Central memory CD8-positive, alpha-beta T cell (primary cell): ENCODE measurements at regions not wholly inside any gene's neighbourhood (a gene's known extent, or its start where the extent isn't known, plus 50 kb on each side); places are given as distances from the start of the nearest gene placed in this dataset.

Experiments used
- ATAC-seq: fragments of 150-1000 bp; cut with Tn5 transposase; replicated peaks from 2 replicates; pipeline ENCODE4 v1.10.0; 2022; ENCODE audit warnings: mild to moderate bottlenecking, moderate FRiP score, moderate number of reproducible peaks; ENCODE audit not compliant: poor library complexity, severe bottlenecking; ENCODE audit errors: extremely low read depth
- DNase-seq, 2 donors: peaks; one replicate each; pipeline ENCODE4 v3.0.0; 2021; ENCODE audit warnings: low spot score in 2 of 2
- H3K27ac Mint-ChIP-seq: one replicate; pipeline ENCODE4 v1.8.0; 2022; ENCODE audit warnings: low read depth, mild to moderate bottlenecking, moderate library complexity, mixed read lengths
- H3K27me3 Mint-ChIP-seq: one replicate; pipeline ENCODE4 v1.8.0; 2022; ENCODE audit warnings: mixed read lengths
- H3K36me3 Mint-ChIP-seq: one replicate; pipeline ENCODE4 v1.8.0; 2022; ENCODE audit warnings: mild to moderate bottlenecking, moderate library complexity, mixed read lengths; ENCODE audit not compliant: insufficient read depth
- H3K4me1 Mint-ChIP-seq: one replicate; pipeline ENCODE4 v1.8.0; 2022; ENCODE audit warnings: mixed read lengths
- H3K4me3 Mint-ChIP-seq: one replicate; pipeline ENCODE4 v1.8.0; 2022; ENCODE audit warnings: mild to moderate bottlenecking, moderate library complexity, mixed read lengths
- H3K9me3 Mint-ChIP-seq: one replicate; pipeline ENCODE4 v1.8.0; 2022; ENCODE audit warnings: mixed read lengths

DNA sequence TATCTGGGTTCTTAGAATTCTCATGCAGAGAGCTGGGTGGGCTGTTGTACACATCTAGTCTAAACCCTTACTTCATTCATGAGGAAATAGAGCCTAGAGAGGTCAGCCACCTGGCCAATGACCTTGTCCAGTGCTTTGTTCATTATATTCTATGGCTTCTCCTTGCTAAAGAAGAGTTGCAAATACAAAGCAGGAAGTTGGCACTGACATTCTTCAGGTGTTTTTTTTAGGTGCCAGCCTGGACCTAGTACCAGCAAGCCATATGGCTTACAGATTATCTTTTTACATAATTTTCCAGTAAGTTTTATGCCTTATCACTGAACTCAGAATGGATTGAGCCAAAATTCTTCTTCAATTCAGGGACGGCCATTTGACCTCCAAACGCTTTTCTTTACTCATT lies 54.7 kb upstream of the PGM2 start:
- Mint-ChIP-seq H3K27ac (no peak overlapping the region), H3K4me3 (no peak overlapping the region), H3K36me3 (no peaks in the 10 kb centered on the region), H3K27me3 (no peaks in the 10 kb centered on the region), H3K4me1 (no peaks in the 10 kb centered on the region), H3K9me3 (no peaks in the 10 kb centered on the region)
- no peak for DNase-seq
- no peak for ATAC-seq

DNA sequence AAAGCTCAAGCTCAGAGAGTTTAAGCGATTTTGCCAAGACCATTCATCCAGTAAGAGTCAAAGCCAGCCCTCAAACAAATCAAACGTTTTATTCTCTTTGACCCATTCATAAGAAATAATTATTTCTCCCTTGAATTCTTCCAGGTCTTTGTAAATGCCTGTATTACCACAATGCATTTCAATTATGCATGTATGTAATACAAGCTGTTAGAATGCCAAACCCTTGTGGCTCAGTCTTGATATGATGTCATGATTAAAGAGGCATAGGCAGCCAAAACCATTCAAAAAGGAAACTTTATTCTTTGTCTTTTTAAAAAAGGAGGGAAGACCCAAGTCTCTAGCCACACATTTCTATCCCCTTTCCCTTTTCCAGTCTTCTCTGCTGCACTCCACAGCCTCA lies 56.5 kb upstream of the PGM2 start:
- Mint-ChIP-seq H3K27me3 (no peaks in the 10 kb centered on the region), H3K36me3 (no peaks in the 10 kb centered on the region), H3K4me1 (no peaks in the 10 kb centered on the region), H3K4me3 (no peak overlapping the region), H3K9me3 (no peaks in the 10 kb centered on the region), H3K27ac (no peak overlapping the region)
- no peak for ATAC-seq
- DNase-seq, result no peak

DNA sequence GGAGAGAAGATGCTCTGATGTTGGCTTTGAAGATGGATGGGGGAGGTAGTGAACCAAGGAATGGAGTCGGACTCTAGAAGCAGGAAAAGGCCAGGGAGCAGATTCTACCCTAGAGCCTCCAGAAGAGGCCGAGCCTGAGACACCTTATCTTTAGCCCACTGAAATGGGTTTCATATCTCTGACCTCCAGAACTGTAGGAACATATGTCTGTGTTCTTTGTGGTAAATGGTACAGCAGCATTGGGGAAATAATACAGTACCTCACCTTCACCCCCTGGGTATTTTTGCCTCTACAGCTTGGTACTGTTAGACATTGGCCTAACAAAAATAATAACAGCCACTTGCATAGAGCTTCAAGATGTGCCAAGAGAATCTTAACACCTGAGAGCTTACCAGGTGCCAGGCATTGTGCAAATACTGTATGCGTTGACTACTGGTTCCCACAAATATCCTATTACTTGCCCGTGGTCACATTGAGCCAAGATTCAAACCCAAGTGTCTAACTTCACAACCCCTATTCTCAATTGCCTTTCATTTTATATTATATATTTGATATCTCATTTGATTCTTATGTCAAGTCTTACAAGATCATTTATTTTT lies 57.0 kb upstream of the PGM2 start:
- Mint-ChIP-seq H3K9me3 (no peaks in the 10 kb centered on the region), H3K4me3 (no peak overlapping the region), H3K27ac (no peak overlapping the region), H3K27me3 (no peaks in the 10 kb centered on the region), H3K36me3 (no peaks in the 10 kb centered on the region), H3K4me1 (no peaks in the 10 kb centered on the region)
- no peak for ATAC-seq
- no peak for DNase-seq

DNA sequence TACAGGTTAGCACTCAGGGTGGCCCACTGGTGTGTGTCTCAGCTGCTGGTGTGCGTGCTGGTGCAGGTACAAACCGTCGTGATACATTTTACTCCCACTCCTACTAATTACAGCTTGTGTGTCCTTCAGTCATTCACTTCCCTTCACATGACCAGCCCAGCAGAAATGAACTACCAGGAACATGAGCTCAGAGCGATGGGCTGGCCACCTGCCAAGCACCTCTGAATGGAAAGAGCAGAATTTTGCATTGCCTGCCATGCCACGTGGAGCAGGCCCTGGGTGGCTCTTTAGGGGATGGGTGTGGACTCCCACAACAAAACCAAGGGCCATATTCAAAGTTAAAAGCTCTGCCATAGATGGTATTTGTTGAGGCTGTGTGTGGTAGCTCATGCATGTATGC lies 58.9 kb upstream of the PGM2 start:
- Mint-ChIP-seq H3K4me3 (no peak overlapping the region), H3K36me3 (no peaks in the 10 kb centered on the region), H3K27ac (no peak overlapping the region), H3K27me3 (peaks cover 2% of the 10 kb centered on the region), H3K9me3 (no peaks in the 10 kb centered on the region), H3K4me1 (no peaks in the 10 kb centered on the region)
- DNase-seq, result no peak
- ATAC-seq, result no peak

DNA sequence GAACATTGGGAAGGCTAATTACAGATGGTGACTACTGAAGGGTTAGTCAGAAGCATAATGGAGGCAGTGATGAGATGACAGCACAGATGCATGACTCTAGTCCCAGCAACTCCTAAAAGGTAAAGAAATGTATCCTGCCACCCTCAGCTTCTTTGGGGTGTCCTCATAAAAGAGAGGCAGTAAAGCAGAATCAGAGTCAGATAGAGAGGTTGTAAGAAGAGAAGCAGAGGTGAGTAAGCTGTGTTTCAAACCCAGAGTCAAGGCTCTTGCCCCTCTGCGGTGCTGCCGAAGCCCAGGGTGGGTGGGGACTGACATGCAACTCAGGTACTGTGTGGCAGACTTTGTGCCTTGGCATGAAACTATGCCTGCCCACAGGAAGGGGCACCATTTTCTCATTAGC lies 59.5 kb upstream of the PGM2 start:
- Mint-ChIP-seq H3K4me1 (no peaks in the 10 kb centered on the region), H3K27ac (no peak overlapping the region), H3K9me3 (no peaks in the 10 kb centered on the region), H3K4me3 (no peak overlapping the region), H3K27me3 (peaks cover 7% of the 10 kb centered on the region), H3K36me3 (no peaks in the 10 kb centered on the region)
- DNase-seq, result no peak
- ATAC-seq, result no peak

DNA sequence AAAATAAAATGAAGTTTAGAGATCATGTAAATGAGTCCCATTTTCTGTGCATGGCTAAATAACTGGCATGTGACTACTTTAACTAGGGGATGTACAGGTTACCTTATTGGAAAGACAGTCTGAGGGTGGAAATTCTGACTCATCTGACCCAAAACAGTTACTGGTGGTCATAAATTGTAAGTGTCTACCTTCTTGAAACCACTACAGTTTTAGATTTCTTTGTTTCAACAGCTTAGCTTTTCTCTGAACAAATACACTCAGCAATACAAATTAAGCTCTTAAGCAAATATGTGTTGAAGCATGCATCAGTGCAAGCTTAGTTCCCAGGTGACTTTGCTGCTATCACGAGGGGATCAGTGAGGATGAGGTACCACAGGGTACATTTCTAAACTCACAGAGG lies 60.7 kb upstream of the PGM2 start:
- Mint-ChIP-seq H3K27ac (no peak overlapping the region), H3K36me3 (no peaks in the 10 kb centered on the region), H3K9me3 (no peaks in the 10 kb centered on the region), H3K27me3 (peaks cover 8% of the 10 kb centered on the region), H3K4me1 (no peaks in the 10 kb centered on the region), H3K4me3 (no peak overlapping the region)
- DNase-seq (no peak), ATAC-seq (no peak)

DNA sequence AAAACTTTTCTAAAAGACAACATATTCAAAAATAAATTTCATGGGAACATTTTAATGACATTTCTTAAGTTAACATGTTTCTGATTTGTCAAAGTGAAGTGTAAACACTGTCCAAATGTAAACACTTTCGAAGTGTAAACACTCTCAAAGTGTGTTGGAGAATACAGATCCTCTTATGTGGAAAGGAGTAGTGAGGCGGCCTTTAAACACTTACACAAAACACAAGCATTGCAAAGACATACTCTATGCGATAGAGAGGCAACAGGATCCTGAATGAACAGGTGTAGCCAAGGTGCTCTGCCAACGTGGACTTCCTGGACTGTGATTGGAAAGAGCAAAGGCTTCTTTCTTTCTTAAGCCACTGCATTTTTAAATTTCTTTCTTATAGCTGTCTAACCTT lies 62.7 kb upstream of the PGM2 start:
- peaks cover 8% of the 10 kb centered on the region for H3K27me3 Mint-ChIP-seq
- DNase-seq, result no peak
- no peak for ATAC-seq
- H3K36me3 Mint-ChIP-seq, result no peaks in the 10 kb centered on the region
- H3K4me3 Mint-ChIP-seq, result no peak overlapping the region
- no peak overlapping the region for H3K27ac Mint-ChIP-seq
- no peaks in the 10 kb centered on the region for H3K9me3 Mint-ChIP-seq
- no peaks in the 10 kb centered on the region for H3K4me1 Mint-ChIP-seq

DNA sequence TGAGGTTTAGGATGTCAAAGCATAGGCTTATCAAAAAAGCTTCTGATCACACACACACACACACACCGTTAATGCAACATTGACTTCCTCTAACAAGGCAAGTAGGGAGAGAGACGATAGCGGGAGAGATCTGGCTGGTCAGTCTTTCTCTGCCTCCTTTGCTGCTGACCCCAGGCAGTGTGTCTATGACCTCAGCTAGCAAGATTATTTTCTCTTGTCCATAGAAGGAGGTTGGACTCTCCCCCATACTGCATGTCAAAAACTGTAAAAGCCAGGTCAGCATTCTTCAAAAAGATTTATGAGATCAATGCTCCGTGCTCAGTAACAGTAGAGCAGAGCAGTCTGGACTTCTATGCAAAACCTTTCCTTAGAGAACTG lies 63.5 kb upstream of the PGM2 start:
- no peaks in the 10 kb centered on the region for H3K9me3 Mint-ChIP-seq
- ATAC-seq (no peak), DNase-seq (no peak)
- peaks cover 8% of the 10 kb centered on the region for H3K27me3 Mint-ChIP-seq
- no peak overlapping the region for H3K4me3 Mint-ChIP-seq
- H3K4me1 Mint-ChIP-seq, result no peaks in the 10 kb centered on the region
- H3K36me3 Mint-ChIP-seq, result no peaks in the 10 kb centered on the region
- no peak overlapping the region for H3K27ac Mint-ChIP-seq

DNA sequence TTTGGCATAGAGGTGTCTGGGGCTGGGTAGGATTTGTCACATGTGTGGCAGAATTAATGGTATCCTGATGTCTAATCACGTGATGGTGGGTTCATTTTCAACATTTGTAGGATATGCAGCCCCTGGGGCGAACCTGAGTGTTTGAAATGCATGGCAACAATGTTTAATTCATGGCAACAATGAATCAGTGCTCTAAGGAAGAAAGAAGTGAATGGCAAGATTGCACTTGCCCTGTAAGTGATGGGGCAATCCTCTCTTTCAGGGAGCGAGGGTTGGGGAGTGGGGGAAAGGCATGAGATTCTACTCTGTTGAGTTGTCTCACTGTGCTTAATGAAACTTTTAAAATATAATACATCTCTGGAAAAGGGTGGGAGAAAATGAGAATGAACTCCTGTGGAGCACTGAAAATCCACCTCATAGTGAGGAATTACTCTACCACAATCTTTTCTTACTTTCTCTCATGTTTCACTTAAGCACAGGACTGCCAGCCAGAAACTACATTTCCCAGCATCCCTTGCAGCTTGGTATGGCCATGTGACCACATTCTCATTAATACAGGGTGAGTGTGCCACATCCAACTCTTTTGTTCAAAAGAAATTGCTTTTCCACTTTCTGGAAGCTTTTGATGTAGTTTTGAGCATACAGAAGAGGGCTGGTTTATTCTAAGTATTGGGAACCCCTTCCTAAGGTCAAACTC lies 64.0 kb upstream of the PGM2 start:
- Mint-ChIP-seq H3K9me3 (no peaks in the 10 kb centered on the region), H3K36me3 (no peaks in the 10 kb centered on the region), H3K27ac (no peak overlapping the region), H3K27me3 (peaks cover 8% of the 10 kb centered on the region), H3K4me1 (no peaks in the 10 kb centered on the region), H3K4me3 (no peak overlapping the region)
- DNase-seq (no peak), ATAC-seq (no peak)

DNA sequence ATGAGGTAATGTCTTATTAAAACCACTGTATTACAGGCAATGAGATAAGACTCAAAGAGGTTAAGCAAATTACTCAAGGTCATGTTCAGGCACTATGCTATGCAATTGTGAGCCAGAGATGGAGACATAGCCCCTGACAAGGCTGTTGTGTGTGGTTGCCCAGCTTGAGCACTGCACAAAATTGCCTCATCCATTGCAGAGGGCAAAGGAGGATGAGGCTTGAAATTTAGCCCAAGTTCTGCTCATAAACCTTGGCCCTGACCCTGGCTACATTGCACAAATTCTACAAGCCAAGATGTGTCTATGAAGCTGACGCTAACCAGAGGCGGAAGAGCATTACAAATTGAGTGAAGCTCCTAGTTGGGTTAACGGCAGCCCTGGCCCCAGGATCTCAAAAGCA lies 65.6 kb upstream of the PGM2 start:
- no peaks in the 10 kb centered on the region for H3K36me3 Mint-ChIP-seq
- no peaks in the 10 kb centered on the region for H3K9me3 Mint-ChIP-seq
- DNase-seq (no peak), ATAC-seq (no peak)
- no peak overlapping the region for H3K27ac Mint-ChIP-seq
- no peak overlapping the region for H3K4me3 Mint-ChIP-seq
- peaks cover 23% of the 10 kb centered on the region for H3K27me3 Mint-ChIP-seq
- H3K4me1 Mint-ChIP-seq, result no peaks in the 10 kb centered on the region

DNA sequence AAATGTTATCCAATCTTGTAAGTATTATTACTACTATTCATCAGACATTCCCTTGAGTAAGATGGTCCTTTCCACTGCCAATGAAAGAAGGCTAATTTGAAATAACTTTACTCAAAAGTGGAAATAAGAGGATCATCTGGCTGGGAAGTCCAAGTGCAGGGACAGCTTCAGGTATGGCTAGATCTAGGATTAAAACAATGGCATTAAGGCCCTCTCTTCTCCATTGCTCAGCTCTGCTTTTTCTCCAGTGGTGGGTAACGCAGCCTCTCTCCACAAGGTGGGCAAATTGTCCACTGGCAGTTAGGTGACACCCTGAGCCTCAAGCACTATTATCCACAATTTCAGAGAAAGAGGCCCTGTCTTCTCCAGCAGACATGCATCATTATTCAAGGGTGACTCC lies 66.7 kb upstream of the PGM2 start:
- no peak overlapping the region for H3K27ac Mint-ChIP-seq
- peaks cover 24% of the 10 kb centered on the region for H3K27me3 Mint-ChIP-seq
- no peak for ATAC-seq
- H3K4me3 Mint-ChIP-seq, result no peak overlapping the region
- H3K4me1 Mint-ChIP-seq, result no peaks in the 10 kb centered on the region
- DNase-seq, result no peak
- H3K9me3 Mint-ChIP-seq, result no peaks in the 10 kb centered on the region
- H3K36me3 Mint-ChIP-seq, result no peaks in the 10 kb centered on the region

DNA sequence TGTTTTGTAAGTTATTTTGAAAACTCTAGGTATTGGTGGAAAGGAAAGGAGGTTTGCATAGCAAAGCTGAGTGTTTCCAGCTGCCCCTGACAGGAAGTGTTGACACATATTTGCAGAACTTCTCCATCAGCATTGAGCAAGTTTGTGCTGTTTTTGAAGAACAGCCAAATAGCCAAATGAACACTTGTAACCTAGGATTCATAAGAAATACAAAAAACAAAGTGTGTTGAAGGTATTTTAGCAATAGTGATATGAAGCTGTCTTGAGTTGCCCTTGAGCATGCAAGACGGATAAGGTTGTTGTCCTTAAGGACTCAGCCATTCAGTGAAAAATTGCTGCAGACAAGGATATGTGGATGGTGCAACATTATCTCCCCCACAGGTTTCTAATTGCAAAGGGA lies 68.3 kb upstream of the PGM2 start:
- H3K27me3 Mint-ChIP-seq, result peaks cover 37% of the 10 kb centered on the region
- DNase-seq (no peak), ATAC-seq (no peak)
- H3K27ac Mint-ChIP-seq, result no peak overlapping the region
- no peaks in the 10 kb centered on the region for H3K36me3 Mint-ChIP-seq
- no peak overlapping the region for H3K4me3 Mint-ChIP-seq
- H3K4me1 Mint-ChIP-seq, result peaks cover 7% of the 10 kb centered on the region
- no peaks in the 10 kb centered on the region for H3K9me3 Mint-ChIP-seq

DNA sequence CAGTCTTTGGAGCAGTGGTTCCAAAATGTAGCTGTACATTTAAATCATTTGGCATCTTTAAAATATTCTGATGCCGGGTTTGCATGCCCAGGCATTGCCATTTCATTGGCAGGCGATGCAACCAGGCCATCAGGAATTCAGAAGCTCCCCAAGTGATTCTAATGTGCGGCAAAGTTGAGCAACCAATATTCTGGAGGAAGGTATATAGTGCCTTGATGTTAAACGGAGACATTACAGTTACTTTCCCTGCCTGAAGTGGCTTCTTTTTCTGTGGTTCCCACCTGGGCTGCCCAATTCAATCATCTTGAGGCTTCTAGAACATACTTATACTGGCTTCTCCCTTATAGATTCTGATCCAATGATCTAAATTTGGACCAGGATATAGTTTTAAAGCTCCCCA lies 68.7 kb upstream of the PGM2 start:
- H3K4me1 Mint-ChIP-seq, result peaks cover 7% of the 10 kb centered on the region
- H3K27me3 Mint-ChIP-seq, result peaks cover 37% of the 10 kb centered on the region
- H3K4me3 Mint-ChIP-seq, result no peak overlapping the region
- no peak overlapping the region for H3K27ac Mint-ChIP-seq
- no peaks in the 10 kb centered on the region for H3K36me3 Mint-ChIP-seq
- H3K9me3 Mint-ChIP-seq, result no peaks in the 10 kb centered on the region
- ATAC-seq, result no peak
- no peak for DNase-seq
